ENCODE measurements at regions not wholly inside any gene's neighbourhood (a gene's known extent, or its start where the extent isn't known, plus 50 kb on each side); places are given as distances from the start of the nearest gene placed in this dataset.

- Histone ChIP-seq H3K9me3 (no peaks in the 10 kb centered on the region), H3K4me1 (peaks cover 0 to 11% (median 1%) of the 10 kb centered on the region in 4 donors), H3K4me3 (no peak overlapping the region), H3K27ac (no peak overlapping the region), H3K36me3 (no peaks in the 10 kb centered on the region), H3K27me3 (no peaks in the 10 kb centered on the region)
- no peak for TF ChIP-seq CTCF (IDR thresholded peaks at IDR 0.05)
- intact Hi-C loops (cut with DNase I; ENCODE audit: low total_unique reads): no loop called here
- no peak for DNase-seq
Observed at GRCh38 chr20:53748821-53749421, 155.3 kb upstream of the ZNF217 start.

- no peak for TF ChIP-seq CTCF (IDR thresholded peaks at IDR 0.05)
- no peak for DNase-seq
- no peaks in the 10 kb centered on the region for H3K9me3 ChIP-seq
- no peaks in the 10 kb centered on the region for H3K27me3 ChIP-seq
- no peak overlapping the region for H3K4me3 ChIP-seq
- peaks cover 0 to 11% (median 1%) of the 10 kb centered on the region in 4 donors for H3K4me1 ChIP-seq
- H3K27ac ChIP-seq: no peak overlapping the region
- intact Hi-C loops (cut with DNase I; ENCODE audit: low total_unique reads): no loop called here
- no peaks in the 10 kb centered on the region for H3K36me3 ChIP-seq
Observed at GRCh38 chr20:53748176-53748575, 154.5 kb upstream of the ZNF217 start.

- no peak overlapping the region for H3K4me3 ChIP-seq
- H3K36me3 ChIP-seq: no peaks in the 10 kb centered on the region
- no peaks in the 10 kb centered on the region for H3K4me1 ChIP-seq
- no peak for TF ChIP-seq CTCF (IDR thresholded peaks at IDR 0.05)
- intact Hi-C loops (cut with DNase I; ENCODE audit: low total_unique reads): no loop called here
- no peaks in the 10 kb centered on the region for H3K27me3 ChIP-seq
- no peaks in the 10 kb centered on the region for H3K9me3 ChIP-seq
- DNase-seq: no peak
- H3K27ac ChIP-seq: no peak overlapping the region
Observed at GRCh38 chr20:53743607-53744260, 150.1 kb upstream of the ZNF217 start.

GRCh38 chr20:53742685-53743081 lies 149.0 kb upstream of the ZNF217 start:
- no peak for TF ChIP-seq CTCF (IDR thresholded peaks at IDR 0.05)
- no peaks in the 10 kb centered on the region for H3K36me3 ChIP-seq
- H3K4me1 ChIP-seq: no peaks in the 10 kb centered on the region
- peaks cover 0 to 5% of the 10 kb centered on the region in 2 donors for H3K27me3 ChIP-seq
- H3K27ac ChIP-seq: no peak overlapping the region
- no peak overlapping the region for H3K4me3 ChIP-seq
- intact Hi-C loops (cut with DNase I; ENCODE audit: low total_unique reads): no loop called here
- DNase-seq: no peak
- no peaks in the 10 kb centered on the region for H3K9me3 ChIP-seq

- Histone ChIP-seq H3K9me3 (no peaks in the 10 kb centered on the region), H3K27ac (no peak overlapping the region), H3K27me3 (peaks cover 0 to 10% of the 10 kb centered on the region in 2 donors), H3K4me3 (no peak overlapping the region), H3K36me3 (no peaks in the 10 kb centered on the region), H3K4me1 (peaks cover 0 to 5% (median 2%) of the 10 kb centered on the region in 4 donors)
- no peak for TF ChIP-seq CTCF (IDR thresholded peaks at IDR 0.05)
- intact Hi-C loops (cut with DNase I; ENCODE audit: low total_unique reads): no loop called here
- no peak for DNase-seq
Observed at GRCh38 chr20:53741726-53742028, 148.0 kb upstream of the ZNF217 start.
